OCI-LY3 (cell line): ENCODE measurements at regions not wholly inside any gene's neighbourhood (a gene's known extent, or its start where the extent isn't known, plus 50 kb on each side); places are given as distances from the start of the nearest gene placed in this dataset.

Experiments
- H2AFZ ChIP-seq: fragments of 200-600, 300-600 bp; shearing (Covaris generic); 2 replicates; pipeline ENCODE4 v1.6.0; 2014; ENCODE audit warnings: antibody characterized with exemption, low read depth, low read length
- H3K27ac ChIP-seq: fragments of 200-600, 300-600 bp; sonication (generic); 2 replicates; pipeline ENCODE4 v1.5.1; 2014; ENCODE audit warnings: mild to moderate bottlenecking, low read length, moderate library complexity, mixed read lengths
- H3K27me3 ChIP-seq: fragments of 200-600, 300-600 bp; sonication (generic); 2 replicates; pipeline ENCODE4 v1.6.1; 2014; ENCODE audit warnings: low read depth, low read length, mixed read lengths
- H3K36me3 ChIP-seq: fragments of 200-600, 300-600 bp; sonication (generic); replicated peaks from 2 replicates; pipeline ENCODE3; 2014; ENCODE audit warnings: low read depth, low read length, mixed read lengths
- H3K4me1 ChIP-seq: fragments of 300-600, 200-600 bp; sonication (generic); 2 replicates; pipeline ENCODE4 v1.6.1; 2014; ENCODE audit warnings: low read length, mixed read lengths
- H3K4me2 ChIP-seq: fragments of 200-600, 300-600 bp; sonication (generic); 2 replicates; pipeline ENCODE4 v1.6.1; 2014; ENCODE audit warnings: low read length, mixed read lengths
- H3K4me3 ChIP-seq: fragments of 300-600, 200-600 bp; sonication (generic); 2 replicates; pipeline ENCODE4 v1.5.1; 2014; ENCODE audit warnings: antibody characterized with exemption, mild to moderate bottlenecking, low read length, moderate library complexity
- H3K79me2 ChIP-seq: fragments of 300-600, 200-600 bp; shearing (Covaris generic); 2 replicates; pipeline ENCODE4 v1.6.1; 2014; ENCODE audit warnings: mild to moderate bottlenecking, low read length, mixed read lengths
- H3K9ac ChIP-seq: fragments of 300-600, 200-600 bp; shearing (Covaris generic); 2 replicates; pipeline ENCODE4 v1.6.0; 2014; ENCODE audit warnings: mild to moderate bottlenecking, low read length, moderate library complexity
- H3K9me3 ChIP-seq: fragments of 200-600, 300-600 bp; shearing (Covaris generic); 2 replicates; pipeline ENCODE4 v1.6.1; 2014; ENCODE audit warnings: low read length, mixed read lengths; ENCODE audit not compliant: insufficient read depth
- H4K20me1 ChIP-seq: fragments of 200-600, 300-600 bp; sonication (generic); 2 replicates; pipeline ENCODE4 v1.6.1; 2016; ENCODE audit warnings: low read length, mixed read lengths; ENCODE audit not compliant: insufficient read depth
- EZH2phosphoT487 ChIP-seq: fragments of 200-600 bp; shearing (Covaris generic); IDR thresholded peaks from 2 replicates; pipeline ENCODE4 v1.6.1; 2018; ENCODE audit warnings: antibody characterized with exemption, mixed run types, low read depth
- TF ChIP-seq, protein P1 (sequence below): fragments of 200-600, 300-600 bp; sonication (generic); IDR thresholded peaks from 2 replicates; pipeline ENCODE4 v1.5.1; 2014; ENCODE audit warnings: antibody characterized with exemption, low read length, low read depth

DNA sequence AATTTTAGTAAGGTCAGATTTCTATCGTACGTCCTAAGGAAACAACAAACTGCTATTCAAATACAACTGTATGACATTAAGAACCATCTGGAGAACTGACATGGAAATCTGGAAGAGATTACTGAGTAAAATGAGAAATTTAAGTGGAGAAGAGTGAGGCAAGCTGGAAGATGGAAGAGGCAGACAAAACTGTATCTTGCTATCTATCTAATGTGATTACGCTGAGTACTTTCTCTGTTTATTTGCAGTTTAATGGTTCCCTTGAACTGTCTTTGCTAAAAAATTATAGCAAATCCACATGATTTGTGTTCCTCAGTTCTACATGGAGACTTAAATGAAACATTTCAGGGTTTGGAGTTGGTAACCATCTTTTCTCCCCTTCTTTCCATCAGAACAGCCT, 927.1 kb upstream of the MBL2 start:
- H3K27me3 ChIP-seq, result no peaks in the 10 kb centered on the region
- no peaks in the 10 kb centered on the region for H3K4me1 ChIP-seq
- no peak for TF ChIP-seq EZH2phosphoT487
- TF ChIP-seq, protein P1, sequence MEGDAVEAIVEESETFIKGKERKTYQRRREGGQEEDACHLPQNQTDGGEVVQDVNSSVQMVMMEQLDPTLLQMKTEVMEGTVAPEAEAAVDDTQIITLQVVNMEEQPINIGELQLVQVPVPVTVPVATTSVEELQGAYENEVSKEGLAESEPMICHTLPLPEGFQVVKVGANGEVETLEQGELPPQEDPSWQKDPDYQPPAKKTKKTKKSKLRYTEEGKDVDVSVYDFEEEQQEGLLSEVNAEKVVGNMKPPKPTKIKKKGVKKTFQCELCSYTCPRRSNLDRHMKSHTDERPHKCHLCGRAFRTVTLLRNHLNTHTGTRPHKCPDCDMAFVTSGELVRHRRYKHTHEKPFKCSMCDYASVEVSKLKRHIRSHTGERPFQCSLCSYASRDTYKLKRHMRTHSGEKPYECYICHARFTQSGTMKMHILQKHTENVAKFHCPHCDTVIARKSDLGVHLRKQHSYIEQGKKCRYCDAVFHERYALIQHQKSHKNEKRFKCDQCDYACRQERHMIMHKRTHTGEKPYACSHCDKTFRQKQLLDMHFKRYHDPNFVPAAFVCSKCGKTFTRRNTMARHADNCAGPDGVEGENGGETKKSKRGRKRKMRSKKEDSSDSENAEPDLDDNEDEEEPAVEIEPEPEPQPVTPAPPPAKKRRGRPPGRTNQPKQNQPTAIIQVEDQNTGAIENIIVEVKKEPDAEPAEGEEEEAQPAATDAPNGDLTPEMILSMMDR, result no peak
- H3K4me2 ChIP-seq, result no peak overlapping the region
- H3K4me3 ChIP-seq, result no peak overlapping the region
- no peaks in the 10 kb centered on the region for H3K9me3 ChIP-seq
- no peaks in the 10 kb centered on the region for H3K36me3 ChIP-seq
- H4K20me1 ChIP-seq, result no peaks in the 10 kb centered on the region
- no peak overlapping the region for H2AFZ ChIP-seq
- H3K27ac ChIP-seq, result no peak overlapping the region
- H3K79me2 ChIP-seq, result no peaks in the 10 kb centered on the region
- no peak overlapping the region for H3K9ac ChIP-seq

DNA sequence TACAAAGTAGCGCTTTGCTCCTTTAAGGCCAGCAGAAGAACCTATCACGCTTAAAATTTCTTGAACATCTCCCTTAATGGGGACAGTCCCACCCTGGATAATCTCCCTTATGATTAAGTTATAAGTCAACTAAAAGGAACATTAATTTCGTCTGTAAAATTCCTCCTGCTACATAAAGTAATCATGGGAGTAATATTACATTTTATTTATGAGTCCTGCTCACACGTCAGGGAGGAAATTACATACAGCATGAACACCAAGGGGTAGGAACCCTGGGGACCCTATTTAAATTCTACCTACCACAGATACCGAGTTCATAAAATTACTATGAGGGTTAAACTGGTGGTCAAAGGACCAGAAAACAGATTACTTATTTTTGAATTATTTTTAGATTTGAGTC, 926.6 kb upstream of the MBL2 start:
- Histone ChIP-seq H3K4me3 (no peak overlapping the region), H4K20me1 (no peaks in the 10 kb centered on the region), H3K4me2 (no peak overlapping the region), H2AFZ (no peak overlapping the region), H3K9me3 (no peaks in the 10 kb centered on the region), H3K36me3 (no peaks in the 10 kb centered on the region), H3K9ac (no peak overlapping the region), H3K27me3 (no peaks in the 10 kb centered on the region), H3K4me1 (no peaks in the 10 kb centered on the region), H3K27ac (no peak overlapping the region), H3K79me2 (no peaks in the 10 kb centered on the region)
- TF ChIP-seq, protein P1, result no peak
- no peak for TF ChIP-seq EZH2phosphoT487

DNA sequence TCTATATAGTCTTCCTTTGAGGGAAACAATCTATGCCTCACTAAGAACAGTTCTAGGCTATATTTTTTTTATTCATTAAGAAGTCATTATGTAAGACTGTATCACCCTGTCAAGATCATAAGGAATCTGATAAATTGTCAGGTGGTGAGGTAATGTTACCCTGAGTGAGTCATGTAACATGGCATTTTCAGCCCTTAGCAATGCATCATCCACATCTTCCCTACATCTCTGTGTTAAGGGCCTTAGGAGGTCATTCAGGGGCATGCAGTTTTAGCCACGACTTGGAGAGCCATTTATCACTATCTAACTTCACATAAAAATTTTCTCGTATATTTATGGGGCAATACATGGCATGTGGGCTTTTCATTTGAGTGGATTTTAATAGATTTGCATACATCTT, 924.5 kb upstream of the MBL2 start:
- no peak overlapping the region for H3K9ac ChIP-seq
- H2AFZ ChIP-seq, result no peak overlapping the region
- no peaks in the 10 kb centered on the region for H3K9me3 ChIP-seq
- H3K79me2 ChIP-seq, result no peaks in the 10 kb centered on the region
- no peaks in the 10 kb centered on the region for H3K27me3 ChIP-seq
- H3K36me3 ChIP-seq, result no peaks in the 10 kb centered on the region
- TF ChIP-seq, protein P1, result no peak
- TF ChIP-seq EZH2phosphoT487, result no peak
- H3K4me3 ChIP-seq, result no peak overlapping the region
- H4K20me1 ChIP-seq, result no peaks in the 10 kb centered on the region
- H3K4me1 ChIP-seq, result no peaks in the 10 kb centered on the region
- no peak overlapping the region for H3K4me2 ChIP-seq
- no peak overlapping the region for H3K27ac ChIP-seq

DNA sequence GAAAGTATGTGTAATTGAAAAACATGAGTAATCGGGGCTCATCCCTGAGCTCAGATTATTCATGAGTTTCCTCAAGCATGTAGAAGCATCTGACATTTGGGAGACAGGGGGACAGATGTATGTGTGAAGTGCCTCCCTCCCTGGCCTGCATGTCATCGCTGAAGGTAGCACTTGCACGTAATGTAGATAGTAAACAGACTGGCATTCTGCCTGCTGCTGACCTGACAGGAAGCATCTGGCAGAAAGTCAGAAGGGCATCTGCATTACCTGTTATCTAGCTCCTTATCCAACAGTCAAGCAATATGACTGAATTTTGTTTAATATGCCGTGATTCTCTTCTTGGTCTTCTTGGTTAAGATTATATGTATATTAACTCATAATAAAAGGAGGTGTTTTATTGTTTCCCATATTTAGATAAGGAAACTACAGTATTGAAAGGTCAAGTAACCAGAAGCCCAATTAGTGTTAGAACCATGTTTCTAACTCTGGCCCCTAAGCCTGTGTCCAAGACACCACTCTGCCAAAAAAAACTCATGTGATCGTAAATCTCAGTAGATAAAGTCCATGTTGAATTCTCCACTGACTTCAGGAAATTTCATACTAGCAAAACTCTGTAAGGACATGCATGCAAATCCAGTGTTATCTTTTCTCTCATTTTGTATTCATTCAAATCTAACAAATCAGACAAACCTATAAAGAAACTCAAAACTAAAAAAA, 918.1 kb upstream of the MBL2 start:
- Histone ChIP-seq H3K4me1 (no peaks in the 10 kb centered on the region), H3K4me2 (no peak overlapping the region), H3K36me3 (no peaks in the 10 kb centered on the region), H3K9ac (no peak overlapping the region), H3K27ac (no peak overlapping the region), H2AFZ (no peak overlapping the region), H3K4me3 (no peak overlapping the region), H3K27me3 (no peaks in the 10 kb centered on the region), H3K9me3 (no peaks in the 10 kb centered on the region), H4K20me1 (no peaks in the 10 kb centered on the region), H3K79me2 (no peaks in the 10 kb centered on the region)
- TF ChIP-seq, protein P1, result no peak
- TF ChIP-seq EZH2phosphoT487, result no peak
